ENCODE measurements at regions not wholly inside any gene's neighbourhood (a gene's known extent, or its start where the extent isn't known, plus 50 kb on each side); places are given as distances from the start of the nearest gene placed in this dataset.

DNA sequence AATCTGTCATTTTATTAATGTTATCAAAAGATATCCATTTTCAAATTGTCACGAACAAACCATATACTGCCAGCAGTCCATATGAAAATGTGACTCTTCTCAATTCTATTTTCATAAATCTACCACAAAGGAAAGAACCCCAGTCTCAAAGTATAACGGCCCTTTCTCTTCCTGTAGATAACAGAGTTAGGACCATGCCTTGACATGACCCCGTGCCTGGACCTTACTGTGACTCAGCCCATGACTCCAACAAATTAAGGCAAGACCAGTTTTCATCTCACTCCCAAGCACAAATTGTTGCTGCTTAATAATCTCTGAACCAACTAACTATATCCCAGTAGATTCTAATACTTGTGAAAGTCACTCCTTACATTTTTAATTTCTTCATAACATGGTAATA is 124.4 kb upstream of the NFIA start (continued):
- TF ChIP-seq KDM4A (IDR thresholded peaks at IDR 0.05; ENCODE audit: low read depth, low read length, severe bottlenecking) (no peak), GTF2F1 (IDR thresholded peaks at IDR 0.05; ENCODE audit: borderline replicate concordance, low read depth, low read length) (no peak), CBX8 (IDR thresholded peaks at IDR 0.05; ENCODE audit: borderline replicate concordance, low read depth, low read length) (no peak)
